ENCODE measurements at regions not wholly inside any gene's neighbourhood (a gene's known extent, or its start where the extent isn't known, plus 50 kb on each side); places are given as distances from the start of the nearest gene placed in this dataset.

DNA sequence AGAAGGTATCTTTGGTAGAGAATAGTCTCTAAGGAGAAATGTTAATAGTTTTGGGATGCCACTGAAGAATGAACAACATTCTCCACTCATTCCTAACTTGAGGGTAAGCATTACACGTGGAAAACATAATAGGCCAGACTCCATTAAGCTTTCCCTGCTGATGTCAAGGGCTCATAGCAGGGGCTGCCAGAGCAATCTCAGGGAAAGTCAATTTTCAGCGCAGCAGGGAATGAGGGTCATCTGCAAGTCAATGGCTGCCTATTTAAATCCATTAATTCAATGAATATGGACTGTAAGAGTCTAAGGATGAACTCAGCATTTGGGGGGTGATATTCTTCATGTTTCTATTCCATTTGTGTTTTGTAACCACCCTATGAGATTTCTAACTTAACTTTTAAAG is 144.2 kb upstream of the ARL4C start:
- TF ChIP-seq CTCF (IDR thresholded peaks at IDR 0.05) (no peak), EP300 (IDR thresholded peaks at IDR 0.05) (no peak), POLR2A (IDR thresholded peaks at IDR 0.05) (no peak), POLR2AphosphoS5 (IDR thresholded peaks at IDR 0.05) (no peak)

All from suprapubic skin (tissue), 4 donors.